GM13977 (cell line): ENCODE measurements at regions not wholly inside any gene's neighbourhood (a gene's known extent, or its start where the extent isn't known, plus 50 kb on each side); places are given as distances from the start of the nearest gene placed in this dataset.

Source experiments
- DNase-seq: peaks from one replicate; pipeline ENCODE4 v3.0.0; 2012; ENCODE audit warnings: low spot score
- in situ Hi-C: fragments of 300-500 bp; cut with MboI; formaldehyde crosslinking; loops from one replicate; pipeline ENCODE4 v1.12.0; 2022; ENCODE audit warnings: low sequenced_read_pairs, low pct_unique_long_range_greater_than_20kb, mixed read lengths, inconsistent platforms; ENCODE audit not compliant: unreplicated experiment
- TF ChIP-seq, protein P1 (sequence below): IDR thresholded peaks from 2 replicates; pipeline ENCODE4 v1.5.1; 2012; ENCODE audit warnings: mild to moderate bottlenecking, control low read depth; ENCODE audit not compliant: insufficient read depth; ENCODE audit errors: extremely low read depth, missing control alignments

GRCh38 chr7:131792311-131792710, 235.9 kb upstream of the PODXL start:
- TF ChIP-seq, protein P1, sequence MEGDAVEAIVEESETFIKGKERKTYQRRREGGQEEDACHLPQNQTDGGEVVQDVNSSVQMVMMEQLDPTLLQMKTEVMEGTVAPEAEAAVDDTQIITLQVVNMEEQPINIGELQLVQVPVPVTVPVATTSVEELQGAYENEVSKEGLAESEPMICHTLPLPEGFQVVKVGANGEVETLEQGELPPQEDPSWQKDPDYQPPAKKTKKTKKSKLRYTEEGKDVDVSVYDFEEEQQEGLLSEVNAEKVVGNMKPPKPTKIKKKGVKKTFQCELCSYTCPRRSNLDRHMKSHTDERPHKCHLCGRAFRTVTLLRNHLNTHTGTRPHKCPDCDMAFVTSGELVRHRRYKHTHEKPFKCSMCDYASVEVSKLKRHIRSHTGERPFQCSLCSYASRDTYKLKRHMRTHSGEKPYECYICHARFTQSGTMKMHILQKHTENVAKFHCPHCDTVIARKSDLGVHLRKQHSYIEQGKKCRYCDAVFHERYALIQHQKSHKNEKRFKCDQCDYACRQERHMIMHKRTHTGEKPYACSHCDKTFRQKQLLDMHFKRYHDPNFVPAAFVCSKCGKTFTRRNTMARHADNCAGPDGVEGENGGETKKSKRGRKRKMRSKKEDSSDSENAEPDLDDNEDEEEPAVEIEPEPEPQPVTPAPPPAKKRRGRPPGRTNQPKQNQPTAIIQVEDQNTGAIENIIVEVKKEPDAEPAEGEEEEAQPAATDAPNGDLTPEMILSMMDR, result no peak
- no peak for DNase-seq
- in situ Hi-C loops, result no loop called here

DNA sequence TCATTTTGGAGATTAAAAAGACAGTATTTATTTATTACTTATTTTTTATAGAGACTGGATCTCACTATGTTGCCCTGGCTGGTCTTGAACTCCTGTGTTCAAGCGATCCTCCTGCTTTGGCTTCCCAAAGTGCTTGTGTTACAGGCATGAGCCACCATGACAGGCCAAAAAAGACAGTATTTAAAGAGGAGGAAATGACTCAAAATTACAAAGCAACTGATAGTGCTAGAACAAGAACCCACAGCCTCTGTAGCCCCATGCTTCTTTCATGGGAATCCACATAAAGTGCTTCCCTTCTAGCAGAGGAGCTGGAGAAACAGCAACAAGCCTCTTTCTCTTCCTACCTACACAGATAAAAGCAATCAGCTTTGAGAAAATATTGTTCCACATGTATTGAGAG, 230.7 kb upstream of the PODXL start:
- in situ Hi-C loops, result no loop called here
- TF ChIP-seq, protein P1, result no peak
- no peak for DNase-seq

GRCh38 chr7:131786204-131786603, 229.8 kb upstream of the PODXL start:
- DNase-seq, result no peak
- TF ChIP-seq, protein P1, result no peak
- in situ Hi-C loops, result no loop called here

- no peak for DNase-seq
- TF ChIP-seq, protein P1, result no peak
- in situ Hi-C loops, result no loop called here
Measured at GRCh38 chr7:131778601-131779000, 222.2 kb upstream of the PODXL start.

DNA sequence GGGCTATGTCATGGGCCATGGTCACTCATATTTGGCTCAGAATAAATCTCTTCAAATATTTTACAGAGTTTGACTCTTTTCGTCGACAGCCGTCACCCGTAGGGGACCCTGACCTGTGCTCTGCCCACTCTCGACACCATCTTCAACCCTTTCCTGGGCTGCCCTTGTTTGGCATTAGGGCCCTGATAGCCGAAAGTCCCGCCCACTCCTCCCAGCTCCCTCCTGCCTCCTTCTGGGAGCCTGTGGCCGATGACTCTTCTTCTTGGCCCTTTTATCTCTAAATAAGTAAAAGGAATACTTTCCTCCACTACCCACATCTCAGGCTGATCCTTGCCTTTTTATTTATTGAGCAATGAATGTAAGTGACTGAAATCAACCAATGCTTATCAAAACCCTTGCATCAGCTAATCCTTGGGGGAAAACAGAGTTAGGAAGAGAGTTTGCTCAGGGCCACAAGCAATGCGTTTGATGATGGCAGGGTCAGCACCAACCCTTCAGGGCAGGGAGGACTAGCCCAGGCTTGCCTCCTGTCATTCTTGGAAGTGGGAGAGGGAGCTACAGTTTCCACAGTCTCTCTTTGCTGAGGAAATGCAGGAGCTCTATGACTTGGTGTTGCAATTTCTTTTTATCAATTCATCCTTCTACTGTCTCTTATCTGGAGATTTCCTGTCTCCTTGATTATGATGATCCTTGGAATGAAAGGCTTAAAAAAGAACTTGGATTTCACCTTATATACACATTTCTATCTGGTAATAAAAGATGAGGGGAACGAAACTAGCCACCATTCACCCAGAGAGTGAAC, 218.2 kb upstream of the PODXL start:
- in situ Hi-C loops, result no loop called here
- no peak for DNase-seq
- TF ChIP-seq, protein P1, result no peak

GRCh38 chr7:131773413-131773812, 217.0 kb upstream of the PODXL start:
- no peak for DNase-seq
- TF ChIP-seq, protein P1, result no peak
- in situ Hi-C loops, result no loop called here

GRCh38 chr7:131769241-131769640, 212.8 kb upstream of the PODXL start:
- in situ Hi-C loops, result no loop called here
- TF ChIP-seq, protein P1, result no peak
- DNase-seq, result no peak
